Activated T-helper 1 cell treated with anti-CD3 and anti-CD28 coated beads, Interleukin-2, amount 50 U/mL, for 16 hours (primary cell): ENCODE measurements at regions not wholly inside any gene's neighbourhood (a gene's known extent, or its start where the extent isn't known, plus 50 kb on each side); places are given as distances from the start of the nearest gene placed in this dataset.

ENCODE experiments used
- DNase-seq, 2 donors: peaks; one replicate each; pipeline ENCODE4 v3.0.0-alpha.2; 2020; ENCODE audit warnings: low read depth in 1 of 2, low spot score in 1 of 2

DNA sequence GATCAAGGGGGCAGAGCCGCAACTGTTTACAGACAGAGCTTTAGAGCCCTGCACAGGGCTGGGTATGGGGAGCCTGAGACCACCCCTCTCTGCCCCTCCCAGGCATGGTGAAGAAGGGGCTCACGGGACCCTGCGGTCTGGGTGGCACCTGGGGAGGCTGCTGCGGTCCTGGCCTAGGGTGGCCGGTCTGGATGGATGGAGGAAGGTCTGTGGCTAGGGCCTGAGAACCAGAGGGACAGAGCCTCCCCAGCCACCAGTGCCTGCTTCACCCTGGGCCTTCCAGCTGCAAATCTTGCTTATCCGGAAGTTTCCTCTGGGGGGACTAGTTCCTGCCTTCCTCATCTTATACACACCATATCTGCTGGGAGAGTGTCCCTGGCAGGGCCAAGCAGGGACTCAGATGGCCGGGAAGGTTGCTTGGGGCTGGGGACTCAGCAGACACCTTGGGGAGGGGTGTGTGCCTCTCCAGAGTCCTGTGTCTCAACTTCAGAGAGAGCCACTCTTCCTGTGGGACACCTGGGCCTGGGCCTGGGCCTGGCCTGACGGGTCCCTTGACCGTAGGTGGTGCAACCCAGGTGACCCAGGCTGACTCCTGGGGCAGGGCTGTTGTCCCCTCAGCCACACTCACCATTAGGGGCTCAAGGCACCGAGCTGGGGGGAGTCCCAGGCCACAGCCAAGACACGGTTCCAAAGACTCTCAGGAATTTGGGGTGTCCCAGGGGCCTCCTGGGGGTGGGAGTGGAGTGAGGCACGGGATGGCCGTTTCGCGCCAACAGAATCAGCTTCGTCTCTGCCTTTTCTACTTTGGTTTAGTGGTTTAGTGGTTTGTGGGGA is 52.0 kb upstream of the ACTRT2 start:
- no peak for DNase-seq

DNA sequence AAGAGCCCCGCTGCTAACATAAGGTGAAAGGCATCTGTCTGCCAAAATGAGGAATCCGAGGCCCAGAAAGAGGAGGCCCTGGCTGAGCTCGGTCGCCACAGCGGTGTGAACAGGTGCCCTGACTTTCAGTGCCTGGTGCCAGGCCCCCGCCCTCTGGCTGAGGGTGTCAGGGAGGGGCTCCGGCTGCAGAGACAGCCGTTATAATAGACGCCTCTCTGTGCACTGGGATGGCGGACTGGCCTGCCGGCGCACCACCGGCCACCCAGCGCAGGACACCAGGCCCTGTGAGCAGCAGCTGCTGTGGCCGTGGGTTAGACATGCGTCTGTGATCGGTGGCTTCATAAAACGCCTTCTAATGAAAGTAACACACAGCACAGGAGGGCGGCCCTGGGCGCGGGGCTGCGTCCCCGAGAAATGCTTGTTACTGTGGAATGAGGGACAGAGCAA is 51.4 kb upstream of the ACTRT2 start:
- DNase-seq = no peak

DNA sequence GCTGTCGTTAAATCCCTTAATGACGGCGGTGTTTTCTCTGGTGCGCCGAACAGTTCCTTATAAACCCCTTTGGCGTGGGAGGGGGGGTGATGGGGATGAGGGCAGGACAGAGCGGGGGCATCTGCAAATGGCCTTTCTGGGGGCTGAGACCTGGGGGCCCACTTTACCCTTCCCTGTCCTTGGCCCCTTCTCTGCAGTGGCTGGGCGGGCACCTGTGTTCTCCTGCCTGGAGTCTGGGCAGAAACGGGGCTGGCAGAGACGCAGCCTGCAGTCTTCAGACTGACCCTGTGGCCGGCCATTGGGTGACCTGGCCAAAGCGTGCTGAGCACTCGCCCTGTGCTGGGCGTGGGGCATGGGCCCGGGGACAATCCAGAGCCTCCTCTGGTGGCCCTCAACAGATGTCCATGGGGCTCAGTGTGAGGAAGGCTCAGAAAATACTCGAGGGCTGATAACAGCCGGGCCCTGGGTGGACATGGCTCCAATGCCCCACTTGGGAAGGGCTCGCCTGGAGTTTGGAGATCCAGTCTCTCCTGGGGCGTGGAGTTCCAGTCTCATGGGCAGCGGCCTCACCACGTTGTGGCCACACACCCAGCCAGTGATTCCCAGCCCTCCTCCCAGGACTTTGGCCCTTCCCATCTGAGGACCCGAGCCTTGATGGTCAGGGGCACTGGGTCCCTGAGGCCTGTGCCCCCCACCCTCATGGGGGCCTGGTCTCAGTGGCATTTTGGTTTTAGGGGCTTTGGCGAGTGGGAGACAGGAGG is 50.8 kb upstream of the ACTRT2 start:
- DNase-seq = no peak

GRCh38 chr1:2971101-2971501 is 50.2 kb upstream of the ACTRT2 start:
- DNase-seq = no peak
